Epidermal melanocyte (primary cell): ENCODE measurements at regions not wholly inside any gene's neighbourhood (a gene's known extent, or its start where the extent isn't known, plus 50 kb on each side); places are given as distances from the start of the nearest gene placed in this dataset.
"Not testable (repeated sequence)": the region's sequence is repeated elsewhere in the genome, so short reads cannot be mapped to it uniquely, and the experiment has no call there.

ENCODE experiments used
- DNase-seq: peaks from one replicate; pipeline ENCODE4 v3.0.0; 2011; ENCODE audit warnings: low spot score; ENCODE audit not compliant: insufficient read length

GRCh38 chr7:65620216-65620615 is 246.6 kb downstream of the ZNF92 start:
- not testable (repeated sequence) for DNase-seq

GRCh38 chr7:65621580-65622201 is 248.0 kb downstream of the ZNF92 start:
- DNase-seq: not testable (repeated sequence)

- DNase-seq: not testable (repeated sequence)
These were observed 241.6 kb upstream of the VKORC1L1 start for GRCh38 chr7:65631236-65631635.

- not testable (repeated sequence) for DNase-seq
These were observed 239.1 kb upstream of the VKORC1L1 start for GRCh38 chr7:65633587-65634404.

GRCh38 chr7:65638918-65639317 is 234.0 kb upstream of the VKORC1L1 start:
- DNase-seq: not testable (repeated sequence)

- DNase-seq: not testable (repeated sequence)
These were observed 233.2 kb upstream of the VKORC1L1 start for GRCh38 chr7:65639717-65640116.

GRCh38 chr7:65643498-65643897 is 229.4 kb upstream of the VKORC1L1 start:
- DNase-seq: not testable (repeated sequence)

GRCh38 chr7:65647153-65647964 is 225.5 kb upstream of the VKORC1L1 start:
- DNase-seq: not testable (repeated sequence)

GRCh38 chr7:65651174-65651573 is 221.7 kb upstream of the VKORC1L1 start:
- DNase-seq: not testable (repeated sequence)

- DNase-seq: not testable (repeated sequence)
These were observed 220.9 kb upstream of the VKORC1L1 start for GRCh38 chr7:65651826-65652592.

- DNase-seq: not testable (repeated sequence)
These were observed 220.2 kb upstream of the VKORC1L1 start for GRCh38 chr7:65652669-65653068.

- DNase-seq: not testable (repeated sequence)
These were observed 216.2 kb upstream of the VKORC1L1 start for GRCh38 chr7:65656494-65657188.

GRCh38 chr7:65683362-65683761 is 189.5 kb upstream of the VKORC1L1 start:
- not testable (repeated sequence) for DNase-seq

- not testable (repeated sequence) for DNase-seq
These were observed 173.7 kb upstream of the VKORC1L1 start for GRCh38 chr7:65699026-65699714.

- DNase-seq: not testable (repeated sequence)
These were observed 173.0 kb upstream of the VKORC1L1 start for GRCh38 chr7:65699715-65700356.

- not testable (repeated sequence) for DNase-seq
These were observed 153.6 kb upstream of the VKORC1L1 start for GRCh38 chr7:65719123-65719798.

- DNase-seq: no peak
These were observed 150.5 kb upstream of the VKORC1L1 start for GRCh38 chr7:65722361-65722792.

- DNase-seq: not testable (repeated sequence)
These were observed 145.7 kb upstream of the VKORC1L1 start for GRCh38 chr7:65727182-65727581.

- no peak for DNase-seq
These were observed 141.7 kb upstream of the VKORC1L1 start for GRCh38 chr7:65731129-65731528.
